NCI-H69 (cell line): ENCODE measurements at regions not wholly inside any gene's neighbourhood (a gene's known extent, or its start where the extent isn't known, plus 50 kb on each side); places are given as distances from the start of the nearest gene placed in this dataset.
"Not testable (repeated sequence)": the region's sequence is repeated elsewhere in the genome, so short reads cannot be mapped to it uniquely, and the experiment has no call there.

Experiments
- DNase-seq: peaks from one replicate; lab custom pipeline; 2025; lab: John Stamatoyannopoulos, UW

DNA sequence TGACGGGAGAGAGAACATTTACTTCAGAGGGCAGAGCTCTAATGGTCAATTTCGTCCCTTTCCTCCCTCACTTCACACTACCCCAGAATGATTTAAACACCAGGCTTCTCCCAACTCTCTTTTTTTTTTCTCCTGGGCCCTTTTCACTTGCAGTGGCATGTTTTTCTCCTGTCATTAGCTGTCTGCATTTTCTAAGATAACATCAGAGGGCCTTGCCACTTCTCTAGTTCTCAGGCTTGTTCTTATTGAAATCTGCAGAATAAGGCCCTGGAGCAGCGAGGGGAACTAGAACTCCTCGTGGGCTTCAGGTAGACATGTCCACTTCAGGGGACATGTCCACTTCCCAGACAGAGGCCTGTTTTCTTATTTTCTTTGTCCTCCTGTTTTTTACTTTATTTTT is 514.4 kb upstream of the TBL1XR1 start:
- no peak for DNase-seq

GRCh38 chr3:177713928-177714900 is 516.9 kb upstream of the TBL1XR1 start:
- peak; percentile 17 for DNase-seq

GRCh38 chr3:177714945-177715344 is 517.7 kb upstream of the TBL1XR1 start:
- no peak for DNase-seq

- no peak for DNase-seq
Observed at GRCh38 chr3:177715980-177716379, 518.7 kb upstream of the TBL1XR1 start.

GRCh38 chr3:177720927-177721326 is 523.6 kb upstream of the TBL1XR1 start:
- DNase-seq = not testable (repeated sequence)

- peak; percentile 76 for DNase-seq
Observed at GRCh38 chr3:177721864-177722785, 524.8 kb upstream of the TBL1XR1 start.

GRCh38 chr3:177724020-177724638 is 526.8 kb upstream of the TBL1XR1 start:
- peak; percentile 92 for DNase-seq

- DNase-seq = no peak
Observed at GRCh38 chr3:177725165-177725564, 527.9 kb upstream of the TBL1XR1 start.

- DNase-seq = no peak
Observed at GRCh38 chr3:177726807-177727206, 529.5 kb upstream of the TBL1XR1 start.

DNA sequence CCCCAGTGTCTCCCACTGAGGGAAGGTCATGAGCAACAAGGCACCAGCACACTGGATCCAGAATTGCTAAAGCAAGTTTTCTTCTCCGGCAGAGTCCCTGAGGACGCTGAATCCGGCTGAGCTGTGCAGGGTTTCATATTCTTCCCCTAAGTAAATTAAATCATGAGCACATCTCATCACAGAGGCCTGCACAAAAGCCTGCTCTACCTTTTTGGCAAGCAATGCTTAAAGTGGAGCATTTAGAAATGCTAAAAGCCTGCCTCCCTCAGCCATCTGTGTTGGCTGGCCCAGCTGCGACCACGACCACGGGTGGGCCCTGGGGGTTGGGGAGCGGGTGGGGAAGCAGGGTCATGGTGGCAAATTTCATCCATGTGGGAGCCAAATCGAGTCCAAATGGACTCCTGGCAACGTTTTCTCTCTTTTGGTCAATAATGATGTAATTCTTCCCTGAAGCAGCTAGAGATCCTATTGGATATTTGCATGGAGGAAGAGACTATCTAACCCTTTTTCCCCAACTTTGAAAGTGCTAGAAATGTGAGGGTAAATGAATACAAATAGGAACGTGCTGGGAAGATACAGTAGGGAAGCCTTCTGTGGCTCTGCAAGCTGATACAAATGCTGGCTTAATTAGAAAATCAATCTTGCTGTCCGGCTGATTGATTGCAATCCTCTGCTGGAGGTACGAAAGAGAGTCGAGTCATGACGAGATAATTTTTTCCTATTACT is 532.8 kb upstream of the TBL1XR1 start:
- DNase-seq = peak; percentile 95

DNA sequence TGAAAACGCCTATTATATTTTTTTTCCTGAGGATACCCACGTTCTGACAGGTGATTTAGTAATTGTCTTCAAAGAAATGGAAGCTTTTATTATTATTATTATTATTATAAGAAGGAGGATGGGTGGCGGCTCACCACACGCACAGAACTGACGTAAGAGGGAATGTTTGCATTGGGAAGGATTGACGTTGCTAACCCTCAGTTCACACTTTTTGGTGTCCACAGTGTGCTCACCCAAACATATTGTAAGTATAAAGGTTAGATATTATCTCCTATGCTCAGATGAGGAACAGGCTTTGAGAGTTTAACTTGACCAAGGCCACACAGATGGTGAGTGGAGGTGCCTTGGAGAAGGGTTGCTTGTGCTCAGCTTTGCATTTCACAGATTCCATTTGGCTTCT is 533.5 kb upstream of the TBL1XR1 start:
- DNase-seq = peak; percentile 69

DNA sequence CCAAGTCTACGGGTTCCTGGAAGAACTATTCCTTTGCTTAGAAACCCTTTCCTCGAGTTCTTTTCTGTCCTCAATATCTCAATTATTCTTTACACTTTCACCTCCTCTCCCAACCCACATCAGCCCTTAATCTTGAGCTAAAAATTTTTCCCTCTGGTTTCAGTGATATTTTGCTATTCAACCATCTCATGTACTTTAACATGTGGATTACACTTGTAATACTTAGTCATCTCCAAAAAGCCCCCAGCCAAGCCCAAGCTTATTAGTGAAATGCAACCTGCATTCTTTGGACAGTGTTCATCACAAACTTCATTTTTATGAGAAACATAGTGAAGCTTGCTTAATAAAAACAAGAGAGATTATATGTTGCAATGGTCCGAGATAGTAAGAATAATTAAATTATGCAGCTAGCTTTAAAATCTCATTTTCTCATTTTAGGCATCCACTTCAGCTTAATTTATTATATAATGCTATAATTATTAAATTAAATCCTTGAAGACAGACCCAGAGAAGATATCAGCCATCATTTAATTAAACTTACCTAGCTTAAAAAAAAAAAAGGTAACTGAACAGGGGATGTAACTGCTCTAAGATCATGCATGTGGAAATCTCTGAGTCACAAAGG is 534.5 kb upstream of the TBL1XR1 start:
- DNase-seq = no peak

DNA sequence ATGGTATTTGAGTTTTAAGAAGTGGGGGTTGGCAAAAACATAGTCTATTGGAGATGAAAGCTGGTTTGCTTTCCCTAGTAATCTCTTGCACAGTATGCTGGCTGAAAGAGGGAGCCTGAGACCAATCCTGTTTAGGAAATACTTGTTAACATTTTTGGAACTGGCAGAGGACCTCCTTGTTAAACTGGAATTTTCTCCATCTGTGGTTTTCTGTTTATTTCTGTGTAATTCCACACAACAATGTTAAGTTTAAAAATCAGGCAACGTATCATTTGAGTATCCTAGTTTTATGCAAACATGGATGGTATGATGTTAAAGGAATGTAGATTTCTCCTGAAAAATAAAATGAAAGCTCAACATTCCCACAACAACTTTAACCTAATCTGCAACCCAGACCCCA is 536.0 kb upstream of the TBL1XR1 start:
- no peak for DNase-seq

DNA sequence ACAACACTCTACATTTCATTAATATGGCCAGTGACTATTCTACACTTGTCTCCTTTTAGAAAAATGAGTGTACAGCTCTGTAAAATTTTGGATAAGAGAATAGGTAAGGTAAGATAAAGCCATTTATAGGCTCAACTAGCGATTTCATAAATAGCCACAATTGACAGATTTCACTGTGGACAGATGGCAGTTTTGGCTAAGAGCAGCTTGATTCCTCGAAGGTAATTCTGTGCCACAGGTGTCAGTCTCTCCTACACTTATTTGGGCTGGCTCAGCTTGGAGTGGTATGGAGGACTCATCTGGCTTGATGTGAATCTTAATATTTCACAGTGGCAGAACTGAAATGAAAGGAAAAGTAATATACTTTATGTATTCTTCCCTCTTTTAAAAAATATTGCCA is 536.7 kb upstream of the TBL1XR1 start:
- DNase-seq = peak; percentile 70

GRCh38 chr3:177735431-177735830 is 538.1 kb upstream of the TBL1XR1 start:
- DNase-seq = no peak

GRCh38 chr3:177739461-177739860 is 542.2 kb upstream of the TBL1XR1 start:
- no peak for DNase-seq

GRCh38 chr3:177740254-177740653 is 543.0 kb upstream of the TBL1XR1 start:
- no peak for DNase-seq

GRCh38 chr3:177742273-177742672 is 545.0 kb upstream of the TBL1XR1 start:
- no peak for DNase-seq

GRCh38 chr3:177743173-177743890 is 546.0 kb upstream of the TBL1XR1 start:
- DNase-seq = no peak

GRCh38 chr3:177744873-177745606 is 547.8 kb upstream of the TBL1XR1 start:
- no peak for DNase-seq
